GM23248 (cell line): ENCODE measurements at regions not wholly inside any gene's neighbourhood (a gene's known extent, or its start where the extent isn't known, plus 50 kb on each side); places are given as distances from the start of the nearest gene placed in this dataset.

Experiments used
- EZH2 ChIP-seq: fragments of 200-600 bp; sonication (generic); IDR thresholded peaks from 2 replicates; pipeline ENCODE4 v1.6.1; 2018; ENCODE audit warnings: antibody characterized with exemption, mild to moderate bottlenecking; ENCODE audit not compliant: insufficient read depth, poor library complexity, severe bottlenecking
- EZH2phosphoT487 ChIP-seq: fragments of 200-600 bp; sonication (generic); IDR thresholded peaks from 2 replicates; pipeline ENCODE4 v1.6.1; 2018; ENCODE audit warnings: antibody characterized with exemption, moderate library complexity, mild to moderate bottlenecking, low read depth; ENCODE audit not compliant: insufficient read depth

DNA sequence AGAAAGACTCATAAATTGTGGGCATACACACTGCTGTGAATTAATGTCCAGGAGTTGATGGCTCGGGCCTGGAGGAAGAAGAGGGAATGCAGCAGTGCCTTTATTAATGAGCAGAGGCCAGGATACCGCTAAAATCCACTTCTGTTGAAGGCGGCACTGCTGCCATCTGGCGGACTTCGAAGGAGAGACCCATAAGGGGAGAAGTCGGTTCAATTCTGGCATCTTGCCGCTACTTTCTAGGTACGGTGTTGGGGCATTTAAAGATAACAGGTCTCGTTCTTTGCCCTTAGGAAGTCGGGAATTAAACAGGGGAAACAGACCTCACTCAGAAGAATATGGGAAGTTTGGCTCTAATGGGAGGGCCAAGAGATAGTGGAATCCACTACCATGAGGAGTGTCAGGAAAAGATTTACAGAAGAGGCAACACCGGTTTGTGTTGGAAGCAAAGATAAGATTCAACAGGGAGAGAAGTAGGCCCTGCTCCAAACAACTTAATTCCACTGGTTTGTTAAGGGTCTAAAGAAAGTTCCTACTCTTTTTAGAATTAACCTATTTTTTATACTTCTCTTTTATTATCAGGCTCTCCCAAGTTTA is 133.6 kb upstream of the GIMD1 start:
- TF ChIP-seq EZH2 (no peak), EZH2phosphoT487 (no peak)
